Nephron (organoid): ENCODE measurements at regions not wholly inside any gene's neighbourhood (a gene's known extent, or its start where the extent isn't known, plus 50 kb on each side); places are given as distances from the start of the nearest gene placed in this dataset.
A peak's percentile ranks its signal among the peaks of the same experiment; 100 is the strongest.

Experiments used
- H3K27ac Mint-ChIP-seq, 3 experiments: 2 replicates each; pipeline ENCODE4 v1.8.0; 2020; ENCODE audit warnings: mixed read lengths in 3 of 3, mild to moderate bottlenecking in 2 of 3, moderate library complexity in 1 of 3
- H3K27me3 Mint-ChIP-seq: 2 replicates; pipeline ENCODE4 v1.8.0; 2021; ENCODE audit warnings: low read depth, mild to moderate bottlenecking, moderate library complexity, mixed read lengths
- H3K36me3 Mint-ChIP-seq: 2 replicates; pipeline ENCODE4 v1.8.0; 2020; ENCODE audit warnings: low read depth, mixed read lengths
- H3K4me1 Mint-ChIP-seq: 2 replicates; pipeline ENCODE4 v1.8.0; 2020; ENCODE audit warnings: mixed read lengths
- H3K4me3 Mint-ChIP-seq, 3 experiments: 2 replicates each; pipeline ENCODE4 v1.8.0; 2020; ENCODE audit warnings: mild to moderate bottlenecking in 3 of 3, mixed read lengths in 3 of 3, moderate library complexity in 2 of 3
- H3K9me3 Mint-ChIP-seq: 2 replicates; pipeline ENCODE4 v1.8.0; 2020; ENCODE audit warnings: mixed read lengths
- TF ChIP-seq, protein P1 (sequence below), 3 experiments: fragments of 200-600 bp; sonication (generic); IDR thresholded peaks; one replicate each; pipeline ENCODE4 v1.5.0; 2021; ENCODE audit warnings: antibody characterized with exemption in 3 of 3; ENCODE audit not compliant: unreplicated experiment in 3 of 3

GRCh38 chr7:121484089-121484763 lies 88.1 kb upstream of the FAM3C start:
- TF ChIP-seq, protein P1, sequence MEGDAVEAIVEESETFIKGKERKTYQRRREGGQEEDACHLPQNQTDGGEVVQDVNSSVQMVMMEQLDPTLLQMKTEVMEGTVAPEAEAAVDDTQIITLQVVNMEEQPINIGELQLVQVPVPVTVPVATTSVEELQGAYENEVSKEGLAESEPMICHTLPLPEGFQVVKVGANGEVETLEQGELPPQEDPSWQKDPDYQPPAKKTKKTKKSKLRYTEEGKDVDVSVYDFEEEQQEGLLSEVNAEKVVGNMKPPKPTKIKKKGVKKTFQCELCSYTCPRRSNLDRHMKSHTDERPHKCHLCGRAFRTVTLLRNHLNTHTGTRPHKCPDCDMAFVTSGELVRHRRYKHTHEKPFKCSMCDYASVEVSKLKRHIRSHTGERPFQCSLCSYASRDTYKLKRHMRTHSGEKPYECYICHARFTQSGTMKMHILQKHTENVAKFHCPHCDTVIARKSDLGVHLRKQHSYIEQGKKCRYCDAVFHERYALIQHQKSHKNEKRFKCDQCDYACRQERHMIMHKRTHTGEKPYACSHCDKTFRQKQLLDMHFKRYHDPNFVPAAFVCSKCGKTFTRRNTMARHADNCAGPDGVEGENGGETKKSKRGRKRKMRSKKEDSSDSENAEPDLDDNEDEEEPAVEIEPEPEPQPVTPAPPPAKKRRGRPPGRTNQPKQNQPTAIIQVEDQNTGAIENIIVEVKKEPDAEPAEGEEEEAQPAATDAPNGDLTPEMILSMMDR (IDR thresholded peaks at IDR 0.05; ENCODE audit: unreplicated experiment in 3 of 3) = no peak
- Mint-ChIP-seq H3K4me3 (no peak overlapping the region), H3K27ac (no peak overlapping the region), H3K9me3 (no peaks in the 10 kb centered on the region), H3K36me3 (no peaks in the 10 kb centered on the region), H3K27me3 (no peaks in the 10 kb centered on the region), H3K4me1 (peaks cover 16% of the 10 kb centered on the region)

- TF ChIP-seq, protein P1 (IDR thresholded peaks at IDR 0.05; ENCODE audit: unreplicated experiment in 3 of 3) = no peak
- Mint-ChIP-seq H3K4me1 (peaks cover 16% of the 10 kb centered on the region), H3K36me3 (no peaks in the 10 kb centered on the region), H3K27ac (peak overlapping the region; percentile 13 to 54 (median 44)), H3K27me3 (no peaks in the 10 kb centered on the region), H3K4me3 (no peak overlapping the region), H3K9me3 (no peaks in the 10 kb centered on the region)
Observed at GRCh38 chr7:121480566-121481335, 84.6 kb upstream of the FAM3C start.

DNA sequence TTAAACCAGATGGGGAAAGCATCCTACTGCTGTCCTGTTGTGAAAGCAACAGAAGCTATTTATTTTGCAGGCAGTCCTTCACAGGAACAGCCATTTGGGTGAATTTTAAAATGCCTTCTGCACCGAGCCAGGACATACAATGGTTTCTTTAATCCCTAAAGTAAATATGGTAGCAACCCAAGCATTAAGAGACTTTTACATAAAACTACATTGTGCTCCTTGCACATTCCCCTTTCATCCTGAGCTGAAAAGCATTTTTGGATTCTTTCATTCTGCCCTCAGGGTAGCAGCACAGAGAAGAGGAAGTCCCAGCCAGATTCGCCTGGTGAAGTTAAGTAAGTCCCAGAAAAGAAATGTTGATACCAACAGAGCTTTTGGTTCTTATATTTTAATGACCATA lies 84.0 kb upstream of the FAM3C start:
- no peaks in the 10 kb centered on the region for H3K9me3 Mint-ChIP-seq
- TF ChIP-seq, protein P1 (IDR thresholded peaks at IDR 0.05; ENCODE audit: unreplicated experiment in 3 of 3) = no peak
- H3K4me1 Mint-ChIP-seq = peaks cover 11% of the 10 kb centered on the region
- no peak overlapping the region for H3K4me3 Mint-ChIP-seq
- H3K36me3 Mint-ChIP-seq = no peaks in the 10 kb centered on the region
- peak overlapping the region in 2 of 3 experiments; percentile 13 to 44 for H3K27ac Mint-ChIP-seq
- H3K27me3 Mint-ChIP-seq = no peaks in the 10 kb centered on the region

DNA sequence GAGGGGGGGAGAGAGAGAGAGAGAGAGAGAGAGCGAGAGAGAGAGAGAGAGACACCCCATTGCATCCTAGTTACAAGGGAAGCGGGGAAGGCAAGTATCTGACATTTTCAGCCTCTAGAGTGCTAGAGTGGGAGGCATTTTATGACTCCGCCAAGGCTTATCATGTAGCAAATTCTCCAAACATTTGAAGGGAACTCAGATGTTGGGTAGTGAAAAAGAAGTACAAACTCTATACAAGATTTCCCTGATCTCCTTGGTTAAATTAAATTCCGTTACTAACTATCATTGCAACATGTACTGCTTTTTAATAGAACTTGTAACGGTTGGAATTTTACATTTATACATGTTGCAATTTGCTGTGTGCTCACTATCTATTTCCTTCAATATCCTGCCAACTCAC lies 83.4 kb upstream of the FAM3C start:
- Mint-ChIP-seq H3K27ac (no peak overlapping the region), H3K9me3 (no peaks in the 10 kb centered on the region), H3K4me1 (peaks cover 11% of the 10 kb centered on the region), H3K36me3 (no peaks in the 10 kb centered on the region), H3K4me3 (no peak overlapping the region), H3K27me3 (no peaks in the 10 kb centered on the region)
- TF ChIP-seq, protein P1 (IDR thresholded peaks at IDR 0.05; ENCODE audit: unreplicated experiment in 3 of 3) = no peak

GRCh38 chr7:121475806-121476205 lies 79.7 kb upstream of the FAM3C start:
- TF ChIP-seq, protein P1 (IDR thresholded peaks at IDR 0.05; ENCODE audit: unreplicated experiment in 3 of 3) = no peak
- peaks cover 21% of the 10 kb centered on the region for H3K4me1 Mint-ChIP-seq
- H3K4me3 Mint-ChIP-seq = no peak overlapping the region
- H3K9me3 Mint-ChIP-seq = no peaks in the 10 kb centered on the region
- H3K27ac Mint-ChIP-seq = peak overlapping the region in 2 of 3 experiments; percentile 55 to 73
- H3K27me3 Mint-ChIP-seq = no peaks in the 10 kb centered on the region
- H3K36me3 Mint-ChIP-seq = no peaks in the 10 kb centered on the region
